HG03469 (cell line): ENCODE measurements at regions not wholly inside any gene's neighbourhood (a gene's known extent, or its start where the extent isn't known, plus 50 kb on each side); places are given as distances from the start of the nearest gene placed in this dataset.
"Not testable (repeated sequence)": the region's sequence is repeated elsewhere in the genome, so short reads cannot be mapped to it uniquely, and the experiment has no call there.

Experiments used
- ATAC-seq: cut with Tn5 transposase; IDR thresholded peaks from one replicate; pipeline ENCODE4 v1.9.1; 2021; ENCODE audit warnings: mild to moderate bottlenecking, moderate library complexity, moderate number of reproducible peaks; ENCODE audit not compliant: unreplicated experiment

DNA sequence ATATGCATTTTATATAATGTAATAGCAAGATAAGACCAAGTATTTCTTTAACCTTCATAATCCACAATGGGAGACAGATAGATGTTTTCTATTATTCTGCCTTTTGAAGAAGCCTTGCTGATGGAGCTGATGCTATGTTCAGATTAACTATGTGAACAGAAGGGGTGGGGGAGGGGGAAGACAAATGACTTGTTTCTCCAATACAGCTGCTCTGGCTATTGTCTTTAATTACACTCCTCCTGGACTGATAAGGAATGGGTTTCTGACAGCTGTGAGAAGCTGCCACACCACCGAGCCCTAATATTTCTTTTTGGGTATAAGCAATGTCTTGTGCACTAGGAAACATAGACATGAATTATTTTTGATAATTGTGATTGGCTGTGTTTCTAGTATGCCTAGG is 62.0 kb downstream of the CAVIN4 start:
- ATAC-seq = no peak

DNA sequence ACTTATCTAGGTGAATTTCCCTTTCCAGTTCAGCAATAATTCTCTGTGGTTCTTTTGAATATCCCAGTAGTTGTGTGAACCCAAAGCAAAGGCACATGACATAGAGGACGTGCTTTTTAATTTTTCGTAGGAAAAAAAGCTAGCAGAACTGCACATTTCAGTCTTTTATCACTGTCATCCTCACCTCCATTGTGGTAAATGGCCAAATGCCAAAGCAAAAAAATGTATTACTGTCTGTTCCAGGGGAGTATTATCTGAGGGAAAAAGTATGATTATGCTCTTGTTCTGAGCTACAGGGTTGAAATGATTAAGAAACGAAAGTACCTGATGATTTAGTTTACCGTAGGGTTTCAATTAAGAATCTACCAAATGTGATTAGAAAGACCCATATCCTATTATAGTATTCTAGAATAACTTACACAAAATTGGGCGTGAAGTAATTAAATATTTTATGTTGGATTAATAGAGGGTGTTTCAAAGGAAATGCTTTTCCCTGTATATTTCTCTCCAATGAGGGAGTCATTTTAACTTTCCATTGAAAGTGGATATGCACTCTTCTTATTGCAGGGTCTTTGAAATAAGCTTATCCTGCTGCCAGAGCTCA is 62.7 kb downstream of the CAVIN4 start:
- ATAC-seq = no peak

DNA sequence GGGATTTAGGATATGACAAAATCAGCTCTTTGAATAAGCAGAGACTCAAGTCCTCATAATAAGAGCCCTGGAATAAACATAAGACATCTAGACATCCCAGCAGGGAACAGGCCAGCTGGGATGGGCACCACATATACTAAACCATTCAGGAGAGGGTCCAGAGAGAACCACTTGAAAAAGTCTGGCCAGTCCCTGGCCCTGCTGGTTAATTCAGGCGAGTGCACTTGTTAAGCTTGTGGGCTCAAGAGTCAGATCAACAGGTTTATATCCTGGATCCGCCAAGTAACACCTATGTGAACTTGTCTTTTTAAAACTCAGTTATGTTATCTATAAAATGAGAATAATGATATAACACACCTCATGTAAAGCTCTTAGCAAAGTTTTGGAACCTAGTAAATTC is 63.3 kb downstream of the CAVIN4 start:
- no peak for ATAC-seq

DNA sequence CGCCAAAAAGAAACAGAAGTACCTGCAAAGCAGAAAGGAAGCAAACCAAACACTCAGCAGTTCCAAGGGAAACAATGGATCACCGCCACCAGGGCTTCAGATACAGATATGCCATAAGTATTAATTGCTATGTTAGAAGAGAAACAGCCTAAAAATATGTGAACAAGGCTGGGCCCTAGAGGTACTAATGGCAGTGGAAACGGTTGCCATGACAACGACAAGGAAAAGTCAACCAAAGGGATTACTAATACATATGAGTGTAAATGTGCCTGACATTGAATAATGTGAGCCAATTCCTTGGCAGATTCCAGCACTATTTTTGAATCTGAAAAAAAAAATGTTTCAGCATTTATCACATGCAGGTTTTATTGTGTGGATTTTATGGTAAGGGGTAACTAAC is 75.0 kb downstream of the CAVIN4 start:
- no peak for ATAC-seq

DNA sequence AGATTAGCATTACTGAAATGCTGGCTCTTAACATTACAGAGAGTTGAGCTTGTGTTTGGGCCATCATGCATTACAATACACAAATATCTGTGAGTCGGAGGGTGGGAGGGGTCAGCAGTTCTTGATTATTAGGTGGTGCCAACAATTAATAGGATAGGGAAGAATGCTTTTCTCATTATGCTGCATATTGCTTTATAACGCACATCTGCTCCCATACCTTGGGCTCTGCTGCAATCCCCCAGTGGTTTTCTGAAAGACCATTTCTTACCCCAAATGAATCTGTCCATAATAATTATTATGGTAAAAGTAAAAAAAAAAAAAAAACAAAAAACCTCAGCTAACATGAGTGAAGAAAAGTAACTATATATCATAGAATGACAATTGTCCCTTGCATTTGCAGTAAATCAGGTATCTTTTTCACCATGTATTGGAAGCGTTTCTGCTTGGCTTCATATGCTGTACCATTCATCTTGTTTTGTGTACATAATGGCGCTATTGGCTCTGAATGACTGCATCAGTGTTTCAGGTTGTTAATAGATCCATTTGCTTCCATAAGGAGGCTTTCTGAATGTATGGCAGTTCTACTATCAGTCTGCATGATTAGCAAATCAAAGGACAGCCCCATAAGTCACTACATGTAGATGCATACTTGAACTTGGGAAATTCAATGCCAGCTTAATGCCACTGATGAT is 75.9 kb downstream of the CAVIN4 start:
- ATAC-seq = no peak

DNA sequence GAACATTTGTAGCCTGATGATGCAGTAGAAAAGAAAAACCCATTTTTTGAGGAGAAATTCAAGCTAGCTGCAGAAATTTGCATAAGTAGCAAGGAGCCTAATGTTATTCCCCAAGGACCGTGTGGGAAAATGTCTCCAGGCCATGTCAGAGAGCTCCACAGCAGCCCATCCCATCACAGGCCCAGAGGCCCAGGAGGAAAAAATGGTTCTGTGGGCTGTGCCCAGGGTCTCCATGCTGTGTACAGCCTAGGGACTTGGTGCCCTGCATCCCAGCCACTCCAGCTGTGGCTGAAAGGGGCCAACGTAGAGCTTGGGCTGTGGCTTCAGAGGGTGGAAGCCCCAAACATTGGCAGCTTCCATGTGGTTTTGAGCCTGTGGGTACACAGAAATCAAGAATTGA is 79.0 kb downstream of the CAVIN4 start:
- ATAC-seq = not testable (repeated sequence)

DNA sequence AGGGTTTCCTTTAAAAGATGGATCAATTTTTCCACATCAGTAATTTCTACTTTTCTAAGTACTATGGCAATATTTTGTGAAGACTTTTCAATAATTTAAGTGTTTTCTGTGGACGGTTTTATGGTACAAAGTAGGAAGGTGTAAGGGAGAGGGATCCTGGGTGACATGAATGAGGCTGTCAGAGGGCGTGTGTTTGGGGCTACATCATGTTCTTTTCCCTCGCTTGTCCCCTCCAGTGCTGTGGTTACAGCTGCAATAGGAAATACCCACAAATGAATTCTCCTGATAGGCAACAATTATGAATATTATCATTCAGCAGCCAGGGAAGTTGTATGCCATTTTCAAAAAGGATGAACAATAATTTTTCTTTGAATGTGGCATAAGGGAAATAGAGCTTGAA is 83.8 kb downstream of the CAVIN4 start:
- no peak for ATAC-seq

DNA sequence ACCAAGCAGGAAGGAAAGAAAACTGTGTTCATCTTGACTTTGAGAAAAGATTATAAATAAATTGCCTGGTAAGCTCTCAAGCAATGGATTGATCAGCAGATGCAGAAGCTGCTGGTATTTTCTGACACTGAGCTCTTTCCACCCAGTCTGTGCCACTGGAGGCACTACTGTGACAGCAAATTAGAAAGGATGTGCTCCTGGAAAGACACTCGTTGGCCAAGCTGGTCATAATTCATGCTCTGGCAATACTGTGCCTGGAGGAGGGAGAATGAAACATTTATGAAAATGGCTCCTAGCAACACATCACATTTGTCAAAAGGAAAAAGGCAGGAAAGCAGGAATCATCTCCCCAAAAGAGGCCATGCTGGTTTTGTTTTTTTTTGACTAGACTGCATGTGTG is 84.2 kb downstream of the CAVIN4 start:
- ATAC-seq = no peak

DNA sequence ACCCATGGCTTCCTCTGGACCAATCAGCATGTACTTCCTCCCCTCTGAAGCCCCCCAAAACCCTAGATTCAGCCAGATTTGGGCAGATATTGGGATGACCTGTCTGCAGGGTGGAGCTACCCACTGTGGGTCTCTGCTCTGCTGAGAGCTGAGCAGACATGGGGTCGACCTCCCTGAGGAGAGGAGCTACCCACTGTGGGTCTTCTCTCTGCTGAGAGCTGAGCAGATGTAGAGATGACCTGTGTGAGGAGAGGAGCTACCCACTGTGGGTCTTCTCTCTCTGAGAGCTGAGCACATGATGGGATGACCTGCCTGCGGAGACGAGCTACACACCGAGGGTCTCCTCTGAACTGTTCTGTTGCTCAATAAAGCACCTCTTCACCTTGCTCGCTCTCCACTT is 89.6 kb downstream of the CAVIN4 start:
- no peak for ATAC-seq

DNA sequence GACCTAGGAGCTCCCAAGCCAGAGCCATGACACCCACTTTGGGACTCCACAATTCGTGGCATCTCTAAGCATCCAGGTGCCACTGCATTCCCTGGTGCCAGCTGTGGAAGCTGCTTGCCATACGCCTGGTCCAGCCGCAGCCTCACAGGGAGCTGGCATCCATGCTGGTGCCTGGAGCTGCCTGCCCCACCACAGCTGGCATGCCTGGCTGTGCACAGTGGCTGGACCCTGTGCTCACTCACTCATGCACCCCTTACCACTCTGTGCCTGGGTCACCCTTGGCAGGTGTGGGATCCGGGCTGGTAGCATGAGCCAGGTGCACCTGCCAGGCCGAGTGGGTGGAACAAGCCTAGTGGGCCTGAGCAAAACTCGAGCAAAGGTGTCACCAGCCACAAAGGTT is 90.1 kb downstream of the CAVIN4 start:
- ATAC-seq = no peak

DNA sequence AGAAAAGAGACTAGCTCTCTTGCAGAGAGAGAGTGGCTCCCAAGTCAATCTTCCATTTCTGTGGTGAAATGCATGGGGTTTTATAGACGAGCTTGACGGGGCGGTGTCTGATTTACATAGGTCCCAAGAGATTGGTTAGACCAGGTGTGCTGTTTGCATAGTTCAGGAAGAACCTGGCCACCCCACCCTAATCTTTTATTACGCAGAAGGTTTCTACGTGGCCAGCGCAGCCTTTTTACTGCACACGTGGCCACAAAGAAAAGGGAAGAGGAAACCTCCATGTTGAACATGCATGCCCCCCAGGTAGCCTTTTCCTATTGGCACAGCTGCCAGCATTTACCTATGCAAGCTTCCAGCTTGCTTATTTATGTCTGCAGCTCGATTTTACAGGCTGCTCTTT is 92.1 kb downstream of the CAVIN4 start:
- ATAC-seq = no peak

DNA sequence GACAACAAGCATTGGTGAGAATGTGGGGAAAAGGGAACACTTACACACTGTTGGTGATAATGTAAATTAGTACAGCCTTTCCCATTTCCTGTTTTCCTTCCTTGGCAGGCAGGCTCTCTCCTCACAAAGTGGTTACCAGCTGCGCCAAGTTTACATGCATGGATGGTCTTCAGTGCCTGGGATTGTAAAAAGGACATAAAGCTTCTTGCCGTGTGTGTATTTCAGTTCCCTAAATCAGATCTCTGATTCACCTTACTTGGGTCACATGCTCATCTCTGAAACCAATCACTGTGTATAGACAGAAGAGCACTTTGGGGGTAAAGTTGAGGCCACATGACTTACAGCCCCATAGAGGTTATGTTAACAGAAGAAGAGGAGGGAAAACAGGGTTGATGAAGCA is 92.8 kb downstream of the CAVIN4 start:
- ATAC-seq = peak; percentile 95

DNA sequence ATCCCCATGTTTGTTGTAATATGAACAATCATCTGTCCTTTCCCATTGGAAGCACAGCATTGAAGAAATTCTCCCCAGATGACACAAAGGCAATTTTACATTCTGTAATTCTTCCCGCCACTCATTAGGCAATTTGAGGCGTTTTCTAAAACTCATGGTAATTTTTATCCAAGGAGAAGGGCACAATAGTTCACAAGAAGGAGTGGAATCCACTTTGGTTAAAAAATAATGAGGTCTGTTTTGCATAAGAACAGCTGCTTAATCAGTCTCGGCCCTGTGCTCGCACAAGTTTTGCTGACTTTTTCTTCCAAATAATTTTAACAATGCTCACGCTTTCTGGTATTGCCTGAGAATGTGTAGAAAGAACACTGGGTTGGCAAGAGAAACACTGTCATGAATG is 94.0 kb downstream of the CAVIN4 start:
- ATAC-seq = no peak

DNA sequence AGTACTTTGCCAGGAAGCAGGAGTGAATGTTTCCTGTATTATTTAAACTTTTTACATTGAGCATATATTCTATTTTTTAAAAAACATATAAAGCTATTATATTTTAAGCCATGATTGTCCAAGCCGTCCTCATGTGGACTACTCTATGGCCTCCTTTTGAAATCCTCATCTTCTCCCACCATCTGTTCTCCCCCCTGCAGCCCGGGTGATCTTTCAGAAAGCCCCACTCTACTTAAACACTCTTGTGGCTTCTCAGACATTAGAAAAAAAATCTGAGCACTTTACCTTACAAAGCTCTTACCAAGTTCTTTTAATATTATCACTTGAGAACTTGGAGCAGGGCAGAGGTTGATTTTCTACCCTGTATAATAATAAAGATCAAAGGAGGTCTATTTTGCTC is 95.4 kb downstream of the CAVIN4 start:
- no peak for ATAC-seq

DNA sequence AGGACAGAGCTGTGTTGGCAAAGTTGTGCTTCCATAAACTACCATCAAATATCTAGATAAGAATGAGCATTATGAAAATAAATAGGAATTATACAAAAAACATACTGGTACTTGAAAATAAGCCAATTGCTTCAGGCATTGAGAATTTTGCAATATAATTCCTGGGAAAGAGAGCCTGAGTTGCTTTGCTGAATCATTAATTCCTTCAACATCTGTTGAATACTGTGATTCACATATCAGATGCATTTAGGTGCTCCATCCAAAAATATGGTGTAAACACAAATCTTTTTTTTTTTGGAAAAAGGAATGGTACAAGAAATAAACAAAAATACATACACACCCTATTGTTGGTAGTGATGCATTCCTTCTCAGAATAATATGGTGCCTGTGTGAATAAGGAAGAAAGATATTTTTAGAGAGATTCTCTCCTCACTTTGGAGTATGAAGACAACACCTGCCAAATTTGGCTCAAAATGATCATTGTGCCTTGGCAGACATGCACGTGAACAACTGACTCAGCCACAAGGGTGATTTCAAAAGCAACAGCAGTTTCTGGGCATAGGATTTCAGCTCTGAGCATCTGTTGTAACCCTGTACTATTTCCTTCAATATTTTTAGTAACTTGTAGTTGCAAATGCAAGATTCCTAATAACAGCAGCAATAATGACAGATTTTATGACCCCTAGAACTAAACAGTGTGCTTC is 96.7 kb downstream of the CAVIN4 start:
- ATAC-seq = no peak

DNA sequence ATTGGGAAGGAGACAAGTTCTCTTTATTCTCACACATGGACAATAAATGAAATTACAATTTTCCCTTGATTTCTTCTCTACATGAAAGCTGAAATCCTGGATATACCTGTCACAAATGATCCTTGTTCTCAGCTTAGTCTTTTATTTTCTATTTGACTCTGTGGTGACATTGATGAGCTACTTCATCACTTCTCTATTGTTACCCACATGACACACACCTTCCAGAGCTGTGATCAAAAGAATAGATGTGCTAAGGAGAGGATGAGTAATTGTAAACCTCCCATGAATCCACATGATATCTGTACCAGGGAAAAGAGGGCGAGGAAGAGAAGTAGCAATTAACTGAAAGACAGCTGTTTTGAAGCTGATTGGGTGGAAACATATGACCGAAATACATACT is 102.0 kb downstream of the CAVIN4 start:
- no peak for ATAC-seq

DNA sequence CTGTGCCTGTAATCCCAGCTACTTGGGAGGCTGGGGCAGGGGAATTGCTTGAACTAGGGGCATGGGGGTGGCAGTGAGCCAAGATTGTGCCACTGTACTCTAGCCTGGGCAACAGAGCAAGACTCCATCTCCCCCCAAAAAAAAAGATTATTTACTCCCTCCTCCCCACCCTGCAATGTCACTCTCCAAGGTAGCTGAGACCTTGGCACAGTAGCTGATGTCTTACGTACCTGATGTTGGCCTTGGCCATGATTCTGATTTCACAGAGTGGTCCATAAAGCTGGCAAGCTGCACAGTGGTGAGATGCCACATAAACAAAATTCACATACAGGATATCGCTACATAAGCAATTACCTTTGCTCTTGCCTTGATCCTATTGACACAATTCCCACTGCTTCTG is 108.5 kb downstream of the CAVIN4 start:
- no peak for ATAC-seq

DNA sequence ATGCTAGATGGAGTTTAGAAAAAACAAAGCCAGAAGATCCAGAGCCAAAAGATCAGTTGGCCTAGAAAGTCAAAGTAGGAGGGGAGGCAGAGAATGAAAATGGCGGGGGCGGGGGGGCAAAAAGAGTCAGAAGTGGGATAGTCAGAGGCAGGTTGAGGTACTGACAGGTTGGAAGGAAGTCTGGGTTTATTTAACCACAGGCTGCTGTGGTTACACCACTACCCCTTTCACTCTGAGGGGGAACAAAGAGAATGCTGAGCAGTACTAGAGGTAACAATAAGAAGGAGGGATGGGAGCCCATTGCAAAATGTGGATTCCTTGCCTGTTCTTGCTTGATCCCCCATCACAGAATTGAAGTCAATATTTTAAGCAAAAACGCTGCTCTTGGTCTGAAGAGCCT is 111.8 kb downstream of the CAVIN4 start:
- peak; percentile 97 for ATAC-seq

DNA sequence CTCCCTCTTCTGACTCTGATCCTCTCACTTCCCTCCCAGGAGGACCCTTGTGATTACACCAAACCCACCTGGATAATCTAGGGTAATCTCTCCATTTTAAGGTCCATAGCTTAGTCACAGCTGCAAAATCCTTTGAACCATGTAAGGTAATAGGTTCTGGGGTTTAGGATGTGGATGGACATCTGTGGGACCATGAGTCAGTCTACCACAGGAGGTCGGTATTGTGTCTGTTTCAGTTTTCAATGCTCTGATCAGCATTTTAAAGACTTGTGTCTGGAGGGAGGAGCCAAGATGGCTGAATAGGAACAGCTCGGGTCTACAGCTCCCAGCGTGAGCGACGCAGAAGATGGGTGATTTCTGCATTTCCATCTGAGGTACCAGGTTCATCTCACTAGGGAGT is 112.6 kb downstream of the CAVIN4 start:
- no peak for ATAC-seq

DNA sequence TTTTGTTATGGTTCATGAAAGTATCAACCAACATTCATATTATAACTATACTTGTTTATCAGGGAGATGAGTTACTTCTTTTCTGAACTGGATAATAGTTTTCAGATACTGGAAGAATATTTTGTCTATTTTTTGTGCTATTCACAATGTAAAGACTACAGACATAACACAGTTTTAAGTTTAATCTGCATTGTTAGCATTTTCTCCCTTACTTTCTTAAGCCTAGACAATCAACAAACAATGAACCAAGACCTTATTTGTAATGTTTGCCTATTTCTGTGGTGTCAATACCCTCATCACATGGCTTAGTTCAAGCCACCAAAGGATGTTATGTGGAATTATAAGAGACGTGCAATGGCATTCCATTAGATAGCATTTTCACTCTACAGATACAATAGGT is 119.5 kb downstream of the CAVIN4 start:
- no peak for ATAC-seq

DNA sequence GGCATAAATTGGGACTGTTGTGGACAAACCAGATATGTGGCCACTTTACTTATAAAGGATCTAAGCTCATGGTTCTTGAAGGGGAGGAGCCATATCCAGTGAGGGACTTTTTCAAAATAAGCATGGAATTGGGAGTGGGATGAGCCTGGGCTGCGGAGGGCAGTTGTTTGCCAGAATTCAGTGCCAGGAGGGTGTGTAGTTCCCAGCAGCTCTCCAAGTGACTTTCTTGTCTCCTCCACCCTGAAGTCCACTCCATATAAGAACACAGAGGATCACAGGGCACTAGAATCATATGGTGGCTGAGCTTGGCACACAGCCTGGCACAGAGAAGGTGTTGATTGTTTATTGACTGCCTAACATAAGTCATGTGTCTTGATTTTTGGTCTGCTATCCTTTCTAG is 121.1 kb downstream of the CAVIN4 start:
- ATAC-seq = no peak

DNA sequence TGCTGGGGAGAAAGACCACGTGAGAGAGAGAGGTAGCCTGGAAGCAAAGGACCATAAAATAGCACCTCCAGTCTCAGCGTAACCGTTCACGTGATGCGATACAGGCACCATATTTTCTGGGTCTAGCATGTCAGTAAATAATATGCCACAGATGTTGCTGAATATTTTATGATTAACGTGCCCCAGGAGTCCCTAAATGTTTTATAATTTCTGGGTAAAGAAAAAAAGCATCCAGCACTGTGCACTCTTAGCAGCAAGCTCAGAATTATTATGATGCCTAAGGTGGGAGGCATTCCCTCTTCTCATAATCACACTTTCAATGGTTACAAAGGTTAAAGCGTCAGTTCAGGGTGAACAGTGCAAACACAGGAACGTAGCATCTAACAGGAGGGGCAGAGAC is 121.8 kb downstream of the CAVIN4 start:
- ATAC-seq = no peak
